ENCODE measurements at regions not wholly inside any gene's neighbourhood (a gene's known extent, or its start where the extent isn't known, plus 50 kb on each side); places are given as distances from the start of the nearest gene placed in this dataset.
"Not testable (repeated sequence)": the region's sequence is repeated elsewhere in the genome, so short reads cannot be mapped to it uniquely, and the experiment has no call there.

DNA sequence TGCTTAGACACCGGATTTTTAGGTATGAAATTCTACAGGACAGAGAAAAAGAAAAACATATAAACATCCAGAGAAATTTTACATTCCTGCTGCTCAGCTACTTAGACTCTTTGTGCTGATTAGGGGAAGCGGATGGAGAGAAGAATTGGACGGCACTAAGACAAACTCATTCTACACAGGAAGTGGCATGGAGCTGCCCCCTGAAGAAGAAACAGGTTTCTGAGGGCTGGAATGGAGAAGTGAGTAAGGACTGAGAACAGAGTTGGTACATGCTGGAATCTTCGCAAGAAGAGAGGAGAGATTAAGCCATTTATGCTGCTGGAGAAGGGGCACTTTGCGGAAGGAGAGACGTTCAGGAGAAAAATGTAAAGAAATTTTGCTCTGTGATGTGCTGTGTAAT is 253.0 kb upstream of the ERBB4 start:
- H3K36me3 Mint-ChIP-seq = no peaks in the 10 kb centered on the region
- no peak overlapping the region for H3K27ac Mint-ChIP-seq
- H3K9me3 Mint-ChIP-seq = peaks cover 5% of the 10 kb centered on the region
- H3K27me3 Mint-ChIP-seq = no peaks in the 10 kb centered on the region
- H3K4me1 Mint-ChIP-seq = no peaks in the 10 kb centered on the region
- H3K4me3 Mint-ChIP-seq = no peak overlapping the region

DNA sequence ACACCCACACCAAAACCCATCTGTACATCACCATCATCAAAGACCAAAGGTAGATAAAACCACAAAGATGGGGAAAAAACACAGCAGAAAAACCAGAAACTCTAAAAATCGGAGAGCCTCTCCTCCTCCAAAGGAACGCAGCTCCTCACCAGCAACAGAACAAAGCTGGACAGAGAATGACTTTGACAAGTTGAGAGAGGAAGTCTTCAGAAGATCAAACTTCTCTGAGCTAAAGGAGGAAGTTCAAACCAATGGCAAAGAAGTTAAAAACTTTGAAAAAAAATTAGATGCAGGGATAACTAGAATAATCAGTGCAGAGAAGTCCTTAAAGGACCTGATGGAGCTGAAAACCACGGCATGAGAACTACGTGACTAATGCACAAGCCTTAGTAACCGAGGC is 247.5 kb upstream of the ERBB4 start:
- H3K4me3 Mint-ChIP-seq, H3K27ac Mint-ChIP-seq, H3K27me3 Mint-ChIP-seq, H3K36me3 Mint-ChIP-seq, H3K4me1 Mint-ChIP-seq: not testable (repeated sequence)
- H3K9me3 Mint-ChIP-seq = peaks cover 23% of the 10 kb centered on the region

DNA sequence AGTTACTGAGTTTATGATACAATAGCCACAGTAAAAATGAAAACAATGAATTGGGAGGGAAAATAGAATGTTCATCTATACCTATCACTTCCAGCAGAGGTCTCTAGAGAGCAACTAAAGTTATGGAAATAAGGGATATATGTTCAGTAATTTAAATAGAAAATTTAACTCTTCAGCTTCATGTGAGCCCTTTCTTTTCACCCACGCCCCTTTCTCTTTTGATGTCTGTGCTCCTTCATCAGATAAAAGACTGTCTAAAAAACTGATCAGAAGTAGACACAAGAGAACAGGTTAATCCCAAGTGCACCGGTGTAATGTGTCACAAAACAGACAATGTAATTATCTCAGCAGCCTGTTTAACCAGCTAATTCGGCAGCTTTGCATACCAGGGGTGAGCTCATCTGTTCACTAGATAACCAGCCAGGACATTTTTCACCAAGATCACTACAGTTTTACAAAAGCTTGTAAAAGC is 238.5 kb upstream of the ERBB4 start:
- Mint-ChIP-seq H3K4me3 (no peak overlapping the region), H3K36me3 (no peaks in the 10 kb centered on the region), H3K27me3 (no peaks in the 10 kb centered on the region), H3K27ac (no peak overlapping the region), H3K4me1 (no peaks in the 10 kb centered on the region), H3K9me3 (no peaks in the 10 kb centered on the region)

- H3K9me3 Mint-ChIP-seq = no peaks in the 10 kb centered on the region
- no peak overlapping the region for H3K27ac Mint-ChIP-seq
- H3K4me3 Mint-ChIP-seq = no peak overlapping the region
- H3K36me3 Mint-ChIP-seq = no peaks in the 10 kb centered on the region
- H3K4me1 Mint-ChIP-seq = no peaks in the 10 kb centered on the region
- no peaks in the 10 kb centered on the region for H3K27me3 Mint-ChIP-seq
Observed at GRCh38 chr2:212773808-212774339, 235.3 kb upstream of the ERBB4 start.

- no peak overlapping the region for H3K27ac Mint-ChIP-seq
- H3K4me3 Mint-ChIP-seq = no peak overlapping the region
Observed at GRCh38 chr2:212770240-212770639, 231.6 kb upstream of the ERBB4 start.

DNA sequence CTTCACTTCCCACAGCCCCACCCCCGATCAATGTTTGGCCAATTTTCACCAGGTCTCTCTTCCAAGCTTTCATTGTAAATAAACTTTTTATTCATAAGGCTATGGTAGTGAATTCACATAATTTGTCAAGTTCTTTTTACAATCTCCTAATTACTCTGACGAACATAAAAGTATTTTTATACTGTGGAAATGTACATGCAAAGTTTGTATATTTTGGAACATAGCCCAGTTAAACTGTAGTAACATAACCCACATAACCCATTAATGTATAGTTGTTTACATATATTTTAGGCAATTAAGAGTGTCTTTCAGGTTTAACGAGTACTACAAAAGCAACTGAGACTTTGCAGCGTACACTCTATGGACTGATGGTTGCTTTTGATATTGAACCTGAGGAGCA is 228.3 kb upstream of the ERBB4 start:
- Mint-ChIP-seq H3K27me3 (no peaks in the 10 kb centered on the region), H3K9me3 (peaks cover 6% of the 10 kb centered on the region), H3K4me1 (no peaks in the 10 kb centered on the region), H3K27ac (no peak overlapping the region), H3K4me3 (no peak overlapping the region), H3K36me3 (no peaks in the 10 kb centered on the region)

More at GRCh38 chr2:212770240-212770639, 231.6 kb upstream of the ERBB4 start:
- Mint-ChIP-seq H3K36me3 (no peaks in the 10 kb centered on the region), H3K9me3 (peaks cover 6% of the 10 kb centered on the region), H3K27me3 (no peaks in the 10 kb centered on the region), H3K4me1 (no peaks in the 10 kb centered on the region)

- H3K27me3 Mint-ChIP-seq = no peaks in the 10 kb centered on the region
- H3K4me3 Mint-ChIP-seq = no peak overlapping the region
Observed at GRCh38 chr2:212752730-212753351, 214.2 kb upstream of the ERBB4 start.

GRCh38 chr2:212745359-212745758 is 206.8 kb upstream of the ERBB4 start:
- no peaks in the 10 kb centered on the region for H3K9me3 Mint-ChIP-seq
- no peaks in the 10 kb centered on the region for H3K36me3 Mint-ChIP-seq
- H3K27me3 Mint-ChIP-seq = no peaks in the 10 kb centered on the region
- no peak overlapping the region for H3K4me3 Mint-ChIP-seq
- H3K27ac Mint-ChIP-seq = no peak overlapping the region
- H3K4me1 Mint-ChIP-seq = no peaks in the 10 kb centered on the region

More at GRCh38 chr2:212752730-212753351, 214.2 kb upstream of the ERBB4 start:
- Mint-ChIP-seq H3K36me3 (no peaks in the 10 kb centered on the region), H3K9me3 (peaks cover 15% of the 10 kb centered on the region), H3K27ac (no peak overlapping the region), H3K4me1 (no peaks in the 10 kb centered on the region)

DNA sequence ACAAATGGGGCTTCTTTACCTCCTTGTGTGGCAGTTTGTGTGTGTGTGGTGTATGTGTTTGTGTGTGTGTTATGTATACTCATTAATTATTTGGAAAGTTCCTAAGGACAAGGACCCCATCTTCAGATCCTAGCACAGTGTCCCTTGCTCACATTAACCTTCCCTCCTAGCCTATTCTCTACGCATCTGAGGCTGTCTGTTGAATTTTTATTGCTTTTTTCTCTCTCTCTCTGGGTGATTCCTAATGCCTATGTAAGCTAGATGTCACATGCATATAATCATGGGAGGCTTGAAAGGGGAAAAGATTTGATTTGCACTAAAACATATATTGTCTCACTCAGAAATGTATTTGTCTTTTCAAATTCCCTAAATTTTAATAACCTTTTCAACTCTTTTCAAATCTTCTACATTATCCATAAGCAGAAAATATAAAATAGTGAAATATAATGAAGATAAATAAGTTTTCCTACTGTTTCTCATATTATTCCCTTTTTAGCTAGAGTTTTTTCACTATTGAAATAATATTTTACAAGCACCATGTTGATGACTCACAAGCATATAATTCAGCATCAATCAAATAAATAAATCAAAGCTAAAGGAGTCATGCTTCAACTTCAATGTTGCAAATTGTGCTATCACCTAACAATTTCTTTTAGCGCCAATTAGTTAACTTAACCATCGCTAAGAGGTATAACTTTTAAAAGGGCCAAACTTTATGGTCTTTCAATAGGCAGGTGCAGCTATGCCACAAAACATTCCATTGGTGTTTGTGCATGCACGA is 199.0 kb upstream of the ERBB4 start:
- Mint-ChIP-seq H3K36me3 (no peaks in the 10 kb centered on the region), H3K27ac (no peak overlapping the region), H3K27me3 (no peaks in the 10 kb centered on the region), H3K4me1 (no peaks in the 10 kb centered on the region), H3K4me3 (no peak overlapping the region), H3K9me3 (no peaks in the 10 kb centered on the region)

DNA sequence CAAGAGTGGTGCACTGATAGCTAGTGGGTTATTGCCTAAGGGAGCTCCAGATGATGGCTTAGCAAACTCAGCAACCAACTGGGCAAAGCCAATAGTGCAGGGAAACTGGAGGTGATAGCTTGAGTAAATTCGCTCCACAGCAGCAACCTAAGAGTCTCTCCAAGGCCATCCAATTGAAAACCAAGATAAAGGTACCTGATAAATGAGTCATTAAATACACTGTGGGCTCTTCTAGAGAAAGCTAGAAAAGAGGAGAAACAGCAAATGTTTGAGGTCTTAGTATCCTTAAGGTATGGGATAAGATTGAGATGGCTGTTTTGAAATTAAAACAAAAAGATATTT is 197.8 kb upstream of the ERBB4 start:
- no peaks in the 10 kb centered on the region for H3K9me3 Mint-ChIP-seq
- H3K4me1 Mint-ChIP-seq = no peaks in the 10 kb centered on the region
- no peaks in the 10 kb centered on the region for H3K27me3 Mint-ChIP-seq
- H3K4me3 Mint-ChIP-seq = no peak overlapping the region
- no peaks in the 10 kb centered on the region for H3K36me3 Mint-ChIP-seq
- no peak overlapping the region for H3K27ac Mint-ChIP-seq

- Mint-ChIP-seq H3K27ac (no peak overlapping the region), H3K4me3 (no peak overlapping the region), H3K9me3 (no peaks in the 10 kb centered on the region), H3K4me1 (no peaks in the 10 kb centered on the region), H3K27me3 (no peaks in the 10 kb centered on the region), H3K36me3 (no peaks in the 10 kb centered on the region)
Observed at GRCh38 chr2:212733273-212733672, 194.7 kb upstream of the ERBB4 start.

DNA sequence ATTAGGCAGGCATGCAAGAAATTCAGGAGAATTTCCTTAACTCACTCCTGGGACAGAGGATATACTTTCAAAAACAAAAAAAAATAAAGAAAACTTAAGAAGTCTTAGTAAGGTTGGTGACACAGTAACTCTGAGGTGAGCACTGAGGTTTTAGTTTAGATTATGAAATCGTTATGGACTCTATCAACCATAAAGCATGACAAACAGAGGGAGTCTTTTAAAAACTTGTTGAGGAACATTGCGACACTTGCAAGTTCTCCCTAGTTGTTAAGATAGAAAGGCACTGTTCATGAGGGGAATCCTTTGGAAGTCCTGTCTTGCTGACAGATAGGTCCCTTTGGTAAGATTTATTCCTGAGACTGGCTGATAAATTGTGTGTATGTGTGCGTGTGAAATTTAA is 194.3 kb upstream of the ERBB4 start:
- H3K36me3 Mint-ChIP-seq = no peaks in the 10 kb centered on the region
- H3K4me1 Mint-ChIP-seq = no peaks in the 10 kb centered on the region
- H3K27me3 Mint-ChIP-seq = no peaks in the 10 kb centered on the region
- no peak overlapping the region for H3K27ac Mint-ChIP-seq
- no peak overlapping the region for H3K4me3 Mint-ChIP-seq
- no peaks in the 10 kb centered on the region for H3K9me3 Mint-ChIP-seq

- Mint-ChIP-seq H3K27ac (no peak overlapping the region), H3K27me3 (no peaks in the 10 kb centered on the region), H3K36me3 (no peaks in the 10 kb centered on the region), H3K4me3 (no peak overlapping the region), H3K9me3 (no peaks in the 10 kb centered on the region), H3K4me1 (no peaks in the 10 kb centered on the region)
Observed at GRCh38 chr2:212730994-212731393, 192.4 kb upstream of the ERBB4 start.

DNA sequence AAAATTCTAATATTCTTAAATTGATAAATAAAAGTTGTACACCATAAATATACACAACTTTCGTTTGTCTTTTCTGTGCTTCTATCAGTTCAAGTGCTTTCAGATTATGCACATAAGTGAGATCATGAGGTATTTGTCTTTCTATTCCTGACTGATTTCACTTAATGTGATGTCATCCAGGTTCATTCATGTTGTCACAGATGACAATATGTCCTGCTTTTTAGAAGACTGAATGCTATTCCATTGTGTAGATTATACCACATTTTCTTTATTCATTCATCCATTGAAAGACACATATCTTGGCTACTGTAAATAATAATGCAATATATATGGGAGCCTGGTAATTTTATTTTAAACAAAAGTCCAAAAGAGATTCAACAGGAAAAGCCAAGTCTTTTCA is 190.1 kb upstream of the ERBB4 start:
- H3K4me3 Mint-ChIP-seq = no peak overlapping the region
- peaks cover 4% of the 10 kb centered on the region for H3K9me3 Mint-ChIP-seq
- H3K4me1 Mint-ChIP-seq = no peaks in the 10 kb centered on the region
- no peaks in the 10 kb centered on the region for H3K27me3 Mint-ChIP-seq
- H3K27ac Mint-ChIP-seq = no peak overlapping the region
- H3K36me3 Mint-ChIP-seq = no peaks in the 10 kb centered on the region

DNA sequence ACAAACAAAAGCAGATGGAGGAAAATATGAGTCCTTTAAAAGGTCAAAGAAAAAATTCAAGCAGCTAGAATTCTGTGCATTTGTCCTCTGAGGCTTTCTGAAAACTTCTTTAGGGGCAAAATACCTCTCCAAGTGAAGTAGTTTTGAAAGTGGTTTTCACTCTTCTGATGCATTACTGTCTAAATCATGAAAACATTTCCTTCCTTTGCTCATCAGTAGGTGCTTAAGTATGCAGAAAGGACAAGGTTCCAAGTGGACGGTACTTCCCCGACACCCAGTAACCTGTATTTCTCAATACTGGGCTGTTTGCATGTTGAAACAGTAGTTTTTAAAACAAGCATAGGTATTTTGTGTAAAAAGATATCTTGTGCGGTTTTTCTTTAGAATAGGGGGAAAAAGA is 189.1 kb upstream of the ERBB4 start:
- no peaks in the 10 kb centered on the region for H3K36me3 Mint-ChIP-seq
- H3K4me3 Mint-ChIP-seq = no peak overlapping the region
- H3K27me3 Mint-ChIP-seq = no peaks in the 10 kb centered on the region
- H3K27ac Mint-ChIP-seq = no peak overlapping the region
- peaks cover 4% of the 10 kb centered on the region for H3K9me3 Mint-ChIP-seq
- H3K4me1 Mint-ChIP-seq = no peaks in the 10 kb centered on the region

GRCh38 chr2:212726403-212726802 is 187.8 kb upstream of the ERBB4 start:
- no peak overlapping the region for H3K27ac Mint-ChIP-seq

More at GRCh38 chr2:212726403-212726802, 187.8 kb upstream of the ERBB4 start:
- Mint-ChIP-seq H3K27me3 (no peaks in the 10 kb centered on the region), H3K36me3 (no peaks in the 10 kb centered on the region), H3K4me1 (no peaks in the 10 kb centered on the region), H3K9me3 (peaks cover 4% of the 10 kb centered on the region), H3K4me3 (no peak overlapping the region)

All from activated naive CD4-positive, alpha-beta T cell treated with anti-CD3 and anti-CD28 coated beads, Interleukin-2, amount 50 U/mL, for 24 hours (primary cell).